DOHH2 (cell line): ENCODE measurements at regions not wholly inside any gene's neighbourhood (a gene's known extent, or its start where the extent isn't known, plus 50 kb on each side); places are given as distances from the start of the nearest gene placed in this dataset.

ENCODE experiments used
- EZH2phosphoT487 ChIP-seq: fragments of 200-600 bp; sonication (generic); IDR thresholded peaks from 2 replicates; pipeline ENCODE4 v1.6.1; 2017; ENCODE audit warnings: borderline replicate concordance, mild to moderate bottlenecking, antibody characterized with exemption, low read length, moderate library complexity, mixed read lengths
- TF ChIP-seq, protein P1 (sequence below): fragments of 200-600 bp; sonication (generic); IDR thresholded peaks from one replicate; pipeline ENCODE4 v1.5.1; 2014; ENCODE audit warnings: antibody characterized with exemption, mild to moderate bottlenecking, low read depth, low read length; ENCODE audit not compliant: poor library complexity, severe bottlenecking

- TF ChIP-seq, protein P1, sequence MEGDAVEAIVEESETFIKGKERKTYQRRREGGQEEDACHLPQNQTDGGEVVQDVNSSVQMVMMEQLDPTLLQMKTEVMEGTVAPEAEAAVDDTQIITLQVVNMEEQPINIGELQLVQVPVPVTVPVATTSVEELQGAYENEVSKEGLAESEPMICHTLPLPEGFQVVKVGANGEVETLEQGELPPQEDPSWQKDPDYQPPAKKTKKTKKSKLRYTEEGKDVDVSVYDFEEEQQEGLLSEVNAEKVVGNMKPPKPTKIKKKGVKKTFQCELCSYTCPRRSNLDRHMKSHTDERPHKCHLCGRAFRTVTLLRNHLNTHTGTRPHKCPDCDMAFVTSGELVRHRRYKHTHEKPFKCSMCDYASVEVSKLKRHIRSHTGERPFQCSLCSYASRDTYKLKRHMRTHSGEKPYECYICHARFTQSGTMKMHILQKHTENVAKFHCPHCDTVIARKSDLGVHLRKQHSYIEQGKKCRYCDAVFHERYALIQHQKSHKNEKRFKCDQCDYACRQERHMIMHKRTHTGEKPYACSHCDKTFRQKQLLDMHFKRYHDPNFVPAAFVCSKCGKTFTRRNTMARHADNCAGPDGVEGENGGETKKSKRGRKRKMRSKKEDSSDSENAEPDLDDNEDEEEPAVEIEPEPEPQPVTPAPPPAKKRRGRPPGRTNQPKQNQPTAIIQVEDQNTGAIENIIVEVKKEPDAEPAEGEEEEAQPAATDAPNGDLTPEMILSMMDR: no peak
- TF ChIP-seq EZH2phosphoT487: no peak
Observed at GRCh38 chr20:55918471-55918870, 86.8 kb downstream of the CBLN4 start.
